GM21423 (cell line): ENCODE measurements at regions not wholly inside any gene's neighbourhood (a gene's known extent, or its start where the extent isn't known, plus 50 kb on each side); places are given as distances from the start of the nearest gene placed in this dataset.

ENCODE experiments used
- ATAC-seq: cut with Tn5 transposase; IDR thresholded peaks from one replicate; pipeline ENCODE4 v1.9.1; 2021; ENCODE audit warnings: mild to moderate bottlenecking, moderate library complexity; ENCODE audit not compliant: unreplicated experiment

DNA sequence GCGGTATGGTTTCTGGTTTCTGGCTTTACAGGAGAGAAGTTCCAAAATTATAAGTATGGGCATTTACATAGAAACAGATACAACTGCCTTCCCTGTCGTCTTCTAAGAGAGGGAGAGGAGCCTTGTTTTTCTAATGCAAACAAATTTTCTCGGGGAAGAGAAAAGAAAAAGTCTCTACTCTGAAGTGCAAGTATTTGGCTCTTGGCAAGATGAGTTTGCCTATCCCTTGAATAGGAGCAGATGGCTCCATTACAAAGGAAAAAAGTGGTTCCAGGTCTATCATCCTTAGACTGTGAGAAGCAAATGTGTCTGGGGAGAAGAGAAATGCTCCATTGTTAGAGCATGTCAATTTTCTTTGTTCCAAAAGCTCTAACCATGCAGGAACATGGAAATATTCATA, 455.6 kb downstream of the BUD13 start:
- no peak for ATAC-seq

DNA sequence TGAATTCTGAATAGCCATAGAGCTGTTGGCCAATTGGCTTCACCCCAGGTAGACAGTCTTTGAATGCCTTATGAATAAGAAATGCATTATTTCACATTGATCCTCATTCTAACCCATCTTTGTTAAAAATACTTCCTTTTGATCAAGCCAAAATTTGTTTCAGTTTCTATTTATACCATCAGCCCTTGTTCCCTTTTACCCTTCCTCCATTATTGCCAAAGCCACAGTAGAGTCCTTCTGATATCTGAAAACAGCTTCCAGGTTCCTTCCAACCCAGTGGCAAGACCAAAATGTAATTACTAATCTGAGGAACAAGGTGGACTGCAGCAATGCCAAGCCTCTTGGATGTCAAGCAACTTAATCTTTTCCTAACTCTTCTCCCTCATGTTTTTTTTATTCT, 458.8 kb downstream of the BUD13 start:
- no peak for ATAC-seq

DNA sequence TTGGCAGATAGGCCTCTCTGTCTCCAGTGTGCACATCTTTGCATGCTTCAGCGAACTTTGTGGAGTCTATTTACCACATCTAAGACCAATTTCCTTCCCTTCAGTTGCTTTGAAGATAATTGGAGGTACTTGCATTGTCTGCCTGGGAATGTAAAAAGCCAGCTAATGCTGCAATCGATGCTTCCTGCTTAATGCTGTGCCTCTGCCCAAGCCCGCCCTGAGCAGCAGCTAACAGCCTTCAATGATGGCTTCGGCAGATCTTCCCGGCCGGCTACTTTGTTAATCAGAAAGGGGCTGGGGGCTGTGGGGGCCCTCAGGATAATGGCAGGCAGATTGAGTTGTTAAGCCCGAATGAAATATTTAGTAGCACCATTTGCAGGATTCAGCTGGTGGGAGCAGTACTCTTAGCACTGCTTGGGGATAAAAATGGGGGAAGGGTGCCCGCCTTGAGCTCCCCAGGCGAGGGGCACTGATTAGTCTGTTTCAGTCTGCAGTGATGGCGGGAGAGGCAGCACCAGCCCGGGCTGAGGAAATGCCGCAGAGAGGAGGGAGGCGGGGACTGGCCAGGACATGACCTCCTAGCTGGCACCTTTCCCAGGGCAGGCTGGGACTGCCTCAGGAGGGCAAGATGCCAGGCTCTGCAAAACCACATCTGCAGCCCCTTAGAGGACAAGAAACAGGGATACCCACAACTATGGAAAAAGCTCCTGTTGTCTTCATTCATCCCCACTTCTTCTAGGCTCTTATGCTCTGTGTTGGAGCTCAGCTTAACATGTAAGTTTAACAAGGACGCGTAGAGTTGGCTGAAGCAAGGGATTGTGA, 460.0 kb downstream of the BUD13 start:
- ATAC-seq, result no peak

DNA sequence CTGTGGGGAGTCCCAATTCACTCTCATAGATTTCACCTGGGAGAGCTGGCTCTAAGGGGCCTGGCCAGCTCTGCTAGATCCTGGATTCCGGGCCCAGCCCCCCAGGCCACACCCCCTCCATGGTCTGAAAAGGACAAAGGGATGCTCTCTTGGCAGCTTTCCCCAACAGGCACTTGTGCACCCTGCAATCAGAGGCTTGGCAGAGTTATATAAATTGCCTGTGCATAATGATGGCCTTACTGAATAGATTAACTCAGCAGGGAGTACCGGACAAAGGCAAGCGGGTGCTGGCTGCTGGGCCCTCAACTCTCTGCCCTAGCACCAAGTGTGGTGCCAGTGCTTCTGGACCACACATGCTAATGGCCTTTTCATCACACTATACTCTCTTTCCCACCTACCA, 461.6 kb downstream of the BUD13 start:
- ATAC-seq, result no peak

DNA sequence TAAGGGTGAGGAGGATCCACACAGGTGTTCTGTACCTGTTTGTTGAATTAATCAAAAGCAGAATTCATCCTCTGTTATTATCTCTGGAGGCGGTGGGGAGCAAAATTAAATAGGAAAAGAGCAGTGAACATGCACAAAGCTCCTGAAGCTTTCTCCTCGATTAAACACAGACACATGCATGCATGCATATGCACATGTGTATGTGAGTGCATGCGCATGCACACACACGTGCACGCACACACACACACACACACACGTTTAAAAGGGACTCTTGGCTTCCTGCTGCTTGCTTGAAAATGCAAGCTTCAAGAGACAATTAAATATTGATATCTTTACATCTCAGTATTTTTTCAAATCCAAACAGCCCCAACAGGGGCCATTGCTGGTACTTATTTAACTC, 462.1 kb downstream of the BUD13 start:
- no peak for ATAC-seq

DNA sequence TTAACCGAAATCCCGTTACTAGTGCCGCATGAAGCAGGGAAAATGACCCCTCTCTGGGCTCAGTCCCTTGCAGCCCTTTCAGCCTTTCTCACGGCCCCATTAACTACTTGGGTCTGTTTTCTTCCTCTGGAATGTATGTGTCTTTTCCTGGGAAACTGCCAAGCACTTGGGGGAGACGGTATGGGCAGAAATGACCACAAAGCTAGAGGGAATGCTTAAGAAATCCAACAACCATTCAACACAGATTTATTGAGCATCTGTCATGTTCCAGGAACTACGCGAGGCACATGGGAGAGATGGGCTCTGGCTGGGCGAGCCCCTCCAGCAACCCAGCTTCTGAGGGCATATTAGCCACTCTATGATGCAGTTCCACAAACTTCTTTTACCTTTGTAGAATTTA, 462.6 kb downstream of the BUD13 start:
- ATAC-seq, result no peak

DNA sequence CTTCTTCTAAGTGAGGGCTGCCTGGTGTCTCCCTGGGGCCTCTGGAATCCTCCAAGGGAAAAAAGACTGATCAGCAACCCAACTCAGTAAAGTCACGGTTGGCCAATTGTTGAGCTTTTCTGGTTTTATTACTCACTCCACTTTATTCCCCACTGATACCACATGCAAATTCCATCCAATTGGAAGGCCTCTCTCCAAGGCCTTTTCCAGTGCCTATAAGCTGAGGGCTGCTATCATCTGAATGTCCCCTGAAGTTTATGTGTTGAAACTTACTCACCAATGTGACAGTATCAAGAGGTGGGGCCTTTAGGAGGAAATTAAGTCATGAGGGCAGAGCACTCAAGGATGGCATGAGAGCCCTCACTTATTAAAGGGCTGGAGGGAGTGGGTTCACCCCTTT, 463.3 kb downstream of the BUD13 start:
- no peak for ATAC-seq

- ATAC-seq, result no peak
These were observed 470.0 kb downstream of the BUD13 start for GRCh38 chr11:116302756-116303155.

GRCh38 chr11:116301141-116301540, 471.6 kb downstream of the BUD13 start:
- ATAC-seq, result no peak

- ATAC-seq, result no peak
These were observed 472.6 kb downstream of the BUD13 start for GRCh38 chr11:116300232-116300631.

DNA sequence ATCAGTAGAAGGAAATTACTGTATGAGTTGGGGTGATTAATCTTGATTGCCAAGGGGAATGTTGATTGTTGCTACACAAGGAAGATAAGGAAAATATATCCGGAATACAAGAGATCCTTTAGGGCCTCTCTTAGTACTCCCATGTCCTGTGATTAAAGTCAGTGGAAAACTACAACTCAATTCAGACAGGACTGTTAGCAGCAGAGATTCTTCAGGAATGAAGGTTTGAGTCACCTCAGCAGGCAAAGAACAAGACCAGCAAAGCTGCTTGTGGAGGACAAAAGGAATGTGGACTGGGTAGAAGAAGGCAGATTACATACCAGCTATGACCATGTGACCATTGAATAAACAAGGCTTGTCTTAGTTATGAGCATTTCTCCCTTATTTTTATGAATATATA, 478.2 kb downstream of the BUD13 start:
- no peak for ATAC-seq

DNA sequence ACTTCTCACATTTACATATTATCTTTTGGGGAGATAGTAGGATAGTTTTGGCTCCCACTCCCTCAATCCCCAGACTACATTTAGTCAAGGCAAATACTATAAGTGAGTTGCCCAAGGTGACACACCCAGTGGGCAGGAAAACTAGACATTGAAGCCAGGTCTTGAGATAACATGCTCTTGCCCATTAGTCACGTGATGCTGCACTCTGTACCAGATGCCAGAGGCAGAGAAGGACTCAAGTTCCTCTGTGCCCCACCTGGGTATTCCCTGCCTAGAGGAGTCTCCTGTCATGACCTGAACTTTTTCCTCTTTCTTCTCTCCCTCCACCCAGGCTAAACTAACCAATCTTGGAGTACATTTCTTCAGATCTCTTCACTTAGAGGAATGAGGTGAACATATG, 484.9 kb downstream of the BUD13 start:
- no peak for ATAC-seq

GRCh38 chr11:116285026-116285425, 487.8 kb downstream of the BUD13 start:
- no peak for ATAC-seq

DNA sequence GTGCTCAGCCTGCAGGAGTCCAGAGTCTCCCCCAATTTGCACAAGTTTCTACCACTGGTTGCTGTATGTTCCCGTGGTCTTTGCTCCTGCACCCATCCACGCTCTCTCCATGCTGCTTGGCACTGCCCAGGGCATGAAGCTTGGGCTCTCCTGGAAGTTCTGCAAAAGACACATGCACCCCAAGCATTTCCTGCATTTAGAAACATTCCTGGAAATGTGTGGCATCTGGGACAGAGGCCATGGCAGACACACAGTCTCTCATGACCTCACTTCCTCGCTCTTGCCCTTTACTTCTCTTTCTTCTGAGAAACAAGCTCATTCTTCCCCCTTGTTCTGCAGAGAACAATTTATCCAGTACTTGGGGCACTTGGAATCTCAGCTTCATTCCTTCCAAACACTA, 489.5 kb downstream of the BUD13 start:
- no peak for ATAC-seq

- no peak for ATAC-seq
These were observed 490.3 kb downstream of the BUD13 start for GRCh38 chr11:116282481-116282880.

GRCh38 chr11:116281173-116282160, 491.3 kb downstream of the BUD13 start:
- no peak for ATAC-seq

GRCh38 chr11:116279511-116279910, 493.3 kb downstream of the BUD13 start:
- no peak for ATAC-seq

GRCh38 chr11:116278076-116278475, 494.7 kb downstream of the BUD13 start:
- no peak for ATAC-seq

DNA sequence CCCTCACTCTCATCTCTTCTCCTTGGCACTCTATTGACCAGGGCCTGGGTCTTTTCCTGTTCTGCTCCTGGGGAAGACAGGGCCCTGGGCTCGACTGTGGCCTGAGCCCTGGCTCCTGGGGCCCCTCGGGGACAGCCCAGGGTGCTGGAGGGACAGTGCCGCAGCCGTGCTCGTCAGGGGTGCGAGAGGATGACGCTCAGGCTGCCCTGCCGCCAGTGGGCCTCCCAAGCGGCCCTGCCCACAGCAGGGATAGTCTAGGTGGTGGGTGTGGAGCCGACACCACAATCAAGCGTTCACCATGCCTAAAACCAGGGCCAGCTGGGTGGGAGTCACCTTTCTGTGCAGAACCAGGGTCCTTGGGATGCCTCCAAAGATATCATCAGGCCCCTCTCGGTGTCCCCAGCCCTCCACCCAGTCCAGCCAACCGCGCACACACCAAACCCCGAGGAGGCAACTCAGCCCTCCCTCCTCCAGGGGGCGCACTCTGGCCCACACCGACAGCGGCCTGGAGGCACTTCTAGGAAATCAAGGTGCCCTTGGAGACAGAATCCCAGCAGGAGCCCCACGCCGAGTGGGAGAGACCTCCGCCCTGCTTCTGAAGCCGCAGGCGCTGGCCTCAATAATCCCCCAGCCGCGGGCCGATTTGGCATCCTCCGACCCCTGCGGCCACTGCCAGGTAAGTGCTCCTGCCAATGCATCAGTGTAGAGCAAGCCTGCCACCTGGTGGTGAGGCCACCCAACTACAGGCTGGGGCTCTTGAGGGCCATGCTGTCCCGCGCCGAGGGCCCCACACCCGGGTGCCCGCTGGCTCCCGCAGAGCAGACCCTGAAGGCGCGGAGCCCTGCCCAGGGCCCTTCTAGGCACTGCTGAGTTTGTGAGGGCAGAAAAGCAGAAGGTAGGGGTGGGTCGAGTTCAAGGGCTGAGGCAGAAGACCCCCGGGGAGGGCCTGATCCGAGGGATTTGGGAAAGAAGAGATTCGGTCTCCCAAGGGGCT, 496.4 kb downstream of the BUD13 start:
- peak; percentile 78 for ATAC-seq

- no peak for ATAC-seq
These were observed 497.2 kb downstream of the BUD13 start for GRCh38 chr11:116275635-116276034.

DNA sequence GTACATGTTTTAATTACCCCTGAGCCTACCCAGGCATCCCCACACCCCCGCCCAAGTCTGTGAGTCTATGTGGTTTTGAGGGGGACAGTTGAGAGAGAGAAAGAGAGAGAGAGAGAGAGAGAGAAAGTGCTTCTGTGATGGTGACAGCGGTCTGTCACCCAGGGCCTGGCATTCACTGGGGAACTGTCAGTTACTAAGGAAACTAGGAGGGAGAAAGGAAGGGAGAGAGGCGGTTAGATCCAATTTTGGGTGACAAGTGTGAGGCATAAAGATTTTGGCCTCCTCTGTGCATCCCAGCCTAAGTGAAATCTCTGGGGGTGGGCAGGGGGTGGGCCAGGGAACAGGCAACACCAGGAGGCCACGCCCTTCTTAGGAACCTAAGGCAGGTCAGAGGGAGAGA, 498.3 kb downstream of the BUD13 start:
- ATAC-seq, result no peak
